GM12872 (cell line): ENCODE measurements at regions not wholly inside any gene's neighbourhood (a gene's known extent, or its start where the extent isn't known, plus 50 kb on each side); places are given as distances from the start of the nearest gene placed in this dataset.

Source experiments
- TF ChIP-seq, protein P1 (sequence below): IDR thresholded peaks from 3 replicates; pipeline ENCODE4 v1.5.1; 2011; ENCODE audit warnings: low read depth, mild to moderate bottlenecking, low read length, moderate library complexity; ENCODE audit not compliant: insufficient read depth

DNA sequence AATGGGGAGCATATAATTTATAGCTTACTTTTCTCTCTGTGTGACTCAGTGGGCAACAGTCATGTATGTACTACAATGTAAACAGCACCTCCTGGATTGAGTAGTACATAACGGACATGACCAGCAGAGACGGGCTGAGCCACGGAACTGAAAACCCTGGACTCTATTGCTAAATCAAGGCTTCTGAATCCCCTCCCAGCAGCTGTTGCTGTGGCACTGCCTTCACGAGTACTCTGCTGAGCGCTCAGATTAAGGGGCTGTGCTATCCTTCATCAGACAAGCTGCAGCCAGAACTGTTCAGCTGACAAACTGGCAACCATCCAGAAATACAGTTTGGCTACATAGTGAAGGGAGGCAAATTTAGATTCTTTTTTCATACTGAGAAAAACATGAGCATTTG, 131.3 kb upstream of the CCDC180 start:
- TF ChIP-seq, protein P1, sequence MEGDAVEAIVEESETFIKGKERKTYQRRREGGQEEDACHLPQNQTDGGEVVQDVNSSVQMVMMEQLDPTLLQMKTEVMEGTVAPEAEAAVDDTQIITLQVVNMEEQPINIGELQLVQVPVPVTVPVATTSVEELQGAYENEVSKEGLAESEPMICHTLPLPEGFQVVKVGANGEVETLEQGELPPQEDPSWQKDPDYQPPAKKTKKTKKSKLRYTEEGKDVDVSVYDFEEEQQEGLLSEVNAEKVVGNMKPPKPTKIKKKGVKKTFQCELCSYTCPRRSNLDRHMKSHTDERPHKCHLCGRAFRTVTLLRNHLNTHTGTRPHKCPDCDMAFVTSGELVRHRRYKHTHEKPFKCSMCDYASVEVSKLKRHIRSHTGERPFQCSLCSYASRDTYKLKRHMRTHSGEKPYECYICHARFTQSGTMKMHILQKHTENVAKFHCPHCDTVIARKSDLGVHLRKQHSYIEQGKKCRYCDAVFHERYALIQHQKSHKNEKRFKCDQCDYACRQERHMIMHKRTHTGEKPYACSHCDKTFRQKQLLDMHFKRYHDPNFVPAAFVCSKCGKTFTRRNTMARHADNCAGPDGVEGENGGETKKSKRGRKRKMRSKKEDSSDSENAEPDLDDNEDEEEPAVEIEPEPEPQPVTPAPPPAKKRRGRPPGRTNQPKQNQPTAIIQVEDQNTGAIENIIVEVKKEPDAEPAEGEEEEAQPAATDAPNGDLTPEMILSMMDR, result no peak

DNA sequence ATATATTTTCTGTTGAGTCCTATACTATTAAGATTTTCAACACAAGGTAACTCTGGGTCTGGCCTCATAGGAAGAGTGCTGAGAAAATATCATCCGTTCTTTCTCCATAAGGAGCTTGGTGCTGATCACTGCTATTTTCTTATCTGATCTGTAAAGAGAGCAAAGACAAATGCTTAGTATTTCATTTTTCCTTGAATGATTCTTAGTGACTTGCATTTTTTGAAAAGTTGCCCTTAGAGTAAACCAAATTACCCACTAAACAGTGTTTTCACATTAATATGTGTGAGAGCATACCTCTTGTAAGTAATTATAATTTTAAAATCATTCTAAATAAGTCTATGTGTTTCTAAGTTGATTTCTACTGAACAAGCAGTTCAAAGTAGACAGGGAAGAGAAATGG, 121.3 kb upstream of the CTSV start:
- TF ChIP-seq, protein P1, result no peak

DNA sequence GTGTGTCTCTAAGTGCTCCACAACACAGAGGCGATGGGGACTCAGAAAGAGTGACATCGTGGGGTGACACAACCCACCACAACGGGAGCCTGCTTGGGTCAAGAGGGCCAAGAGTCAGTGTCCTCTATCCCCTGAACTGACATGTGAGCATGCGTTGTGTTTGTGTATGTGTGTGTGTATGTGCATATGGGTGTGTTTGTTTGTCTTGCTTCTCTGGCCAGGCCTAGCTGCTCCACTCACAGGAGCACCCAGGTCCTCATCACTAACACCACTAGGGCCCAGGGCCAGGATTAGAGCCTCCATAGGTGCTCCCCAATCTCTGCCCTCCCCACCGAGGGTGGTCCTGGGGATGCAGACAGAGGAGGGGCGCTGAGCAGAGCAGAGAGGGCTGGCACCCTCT, 115.0 kb upstream of the CTSV start:
- TF ChIP-seq, protein P1, result no peak

DNA sequence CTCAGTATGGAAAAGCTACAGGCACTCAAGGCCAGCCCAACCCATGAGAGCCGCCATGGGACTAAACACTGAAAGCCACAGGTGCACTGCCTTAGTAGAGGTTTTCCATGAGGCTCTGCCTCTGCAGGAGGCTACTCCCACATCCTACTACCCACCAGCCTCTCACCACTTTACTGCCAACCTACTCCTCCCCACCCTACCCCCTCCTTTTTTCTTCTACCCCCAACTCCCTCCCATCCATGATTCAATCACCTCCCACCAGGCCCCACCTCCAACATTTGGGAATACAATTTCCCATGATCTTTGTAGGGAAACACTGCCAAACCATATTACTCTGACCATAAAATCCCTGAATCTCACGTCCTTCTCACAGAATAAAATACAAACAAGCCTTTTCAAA, 101.6 kb upstream of the CTSV start:
- TF ChIP-seq, protein P1, result no peak

DNA sequence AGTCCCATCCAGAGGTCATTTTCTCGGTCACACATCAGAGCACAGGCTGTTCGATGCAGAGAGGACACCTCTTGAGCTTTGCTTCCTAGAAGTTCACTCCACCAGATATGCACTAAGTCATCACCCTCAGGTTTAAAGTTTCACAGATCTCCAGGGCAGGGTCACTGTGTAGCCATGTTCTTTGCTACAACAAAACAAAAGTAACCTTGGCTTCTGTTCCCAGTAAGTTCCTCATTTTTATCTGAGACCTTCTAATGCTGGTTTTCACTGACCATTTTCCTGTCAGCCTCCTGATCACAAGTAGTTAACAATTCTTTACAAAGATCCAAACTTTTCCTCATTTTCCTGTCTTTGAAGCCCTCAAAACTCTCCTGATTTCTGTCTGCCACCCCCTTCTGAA, 97.5 kb upstream of the CTSV start:
- TF ChIP-seq, protein P1, result no peak

DNA sequence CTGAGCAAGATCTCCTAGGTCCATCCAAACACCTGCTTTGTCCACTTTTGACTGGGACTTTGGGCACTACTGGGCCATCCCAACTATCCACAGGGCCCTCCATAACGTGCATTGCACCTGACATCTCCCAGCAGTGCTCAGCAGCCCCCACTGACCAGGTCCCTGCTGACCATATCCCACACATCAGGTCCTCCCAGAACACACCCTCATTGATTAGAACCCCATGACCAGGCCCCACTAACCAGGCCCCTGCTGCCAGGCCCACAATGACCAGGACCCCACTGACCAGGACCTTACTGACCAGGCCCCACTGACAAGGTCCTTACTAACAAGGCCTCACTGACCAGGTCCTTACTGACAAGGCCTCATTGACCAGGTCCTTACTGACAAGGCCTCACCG, 93.9 kb upstream of the CTSV start:
- TF ChIP-seq, protein P1, result no peak

DNA sequence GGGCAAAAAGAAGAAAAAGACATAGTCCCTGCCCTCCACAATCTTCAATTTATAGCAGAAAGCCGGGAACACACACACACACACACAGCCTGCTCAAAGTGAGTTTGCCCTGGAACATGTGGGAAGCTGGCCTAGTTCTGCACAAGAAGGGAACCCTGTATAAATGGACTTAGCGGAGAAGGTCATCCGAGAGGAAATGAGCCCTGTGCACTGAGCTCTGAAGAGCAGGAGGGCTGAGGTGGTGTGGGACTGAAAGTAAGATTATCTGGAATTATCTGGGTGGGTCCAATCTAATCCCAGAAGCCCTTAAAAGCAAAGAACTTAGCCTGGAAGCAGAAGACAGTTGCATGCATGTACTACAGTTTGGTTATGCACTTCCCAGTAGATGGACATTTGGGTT, 90.0 kb upstream of the CTSV start:
- TF ChIP-seq, protein P1, result no peak

DNA sequence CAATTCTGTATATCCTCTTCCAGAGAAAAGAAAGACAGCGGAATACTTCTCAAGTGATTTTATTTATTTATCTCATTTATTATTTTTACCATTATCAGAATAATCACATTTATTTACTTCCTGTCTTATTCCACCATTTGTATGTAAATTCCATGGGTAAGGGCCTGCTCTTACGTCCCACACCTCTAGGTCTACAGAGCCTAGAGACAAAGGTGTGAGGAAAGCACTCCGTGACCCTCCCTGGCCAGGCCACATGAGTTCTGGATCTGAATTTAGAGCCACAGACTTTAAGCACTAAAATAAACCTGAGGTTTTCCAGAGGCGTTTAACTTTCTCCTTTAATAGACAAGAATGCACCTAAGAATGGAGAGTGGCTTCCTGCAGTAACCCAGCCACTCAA, 85.3 kb upstream of the CTSV start:
- TF ChIP-seq, protein P1, result no peak
